Panc1 (cell line): ENCODE measurements at regions not wholly inside any gene's neighbourhood (a gene's known extent, or its start where the extent isn't known, plus 50 kb on each side); places are given as distances from the start of the nearest gene placed in this dataset.
"Not testable (repeated sequence)": the region's sequence is repeated elsewhere in the genome, so short reads cannot be mapped to it uniquely, and the experiment has no call there.

Source experiments
- POLR2AphosphoS5 ChIP-seq: IDR thresholded peaks from 2 replicates; pipeline ENCODE4 v1.6.1; 2012; ENCODE audit warnings: mild to moderate bottlenecking, low read depth, low read length, moderate library complexity
- TCF7L2 ChIP-seq: IDR thresholded peaks from 2 replicates; pipeline ENCODE4 v1.6.1; 2011; ENCODE audit warnings: mild to moderate bottlenecking, low read depth, low read length, inconsistent platforms
- TF ChIP-seq, protein P1 (sequence below): fragments of 450-650 bp; IDR thresholded peaks from 2 replicates; pipeline ENCODE4 v1.5.1; 2017; ENCODE audit warnings: mild to moderate bottlenecking

DNA sequence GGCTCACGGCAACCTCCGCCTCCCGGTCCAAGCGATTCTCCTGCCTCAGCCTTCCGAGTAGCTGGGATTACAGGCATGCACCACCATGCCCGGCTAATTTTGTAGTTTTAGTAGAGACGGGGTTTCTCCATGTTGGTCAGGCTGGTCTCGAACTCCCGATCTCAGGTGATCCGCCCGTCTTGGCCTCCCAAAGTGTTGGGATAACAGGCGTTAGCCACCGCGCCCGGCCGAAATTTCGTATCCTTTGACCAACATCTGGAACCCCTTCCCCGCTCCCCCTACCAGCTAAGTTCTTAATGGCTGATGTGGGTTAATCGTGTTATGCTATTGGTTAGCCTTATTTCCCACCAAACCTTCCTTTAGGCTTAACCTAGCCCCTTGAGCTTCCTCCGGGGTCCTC, 113.6 kb downstream of the KLF13 start:
- TF ChIP-seq, protein P1, sequence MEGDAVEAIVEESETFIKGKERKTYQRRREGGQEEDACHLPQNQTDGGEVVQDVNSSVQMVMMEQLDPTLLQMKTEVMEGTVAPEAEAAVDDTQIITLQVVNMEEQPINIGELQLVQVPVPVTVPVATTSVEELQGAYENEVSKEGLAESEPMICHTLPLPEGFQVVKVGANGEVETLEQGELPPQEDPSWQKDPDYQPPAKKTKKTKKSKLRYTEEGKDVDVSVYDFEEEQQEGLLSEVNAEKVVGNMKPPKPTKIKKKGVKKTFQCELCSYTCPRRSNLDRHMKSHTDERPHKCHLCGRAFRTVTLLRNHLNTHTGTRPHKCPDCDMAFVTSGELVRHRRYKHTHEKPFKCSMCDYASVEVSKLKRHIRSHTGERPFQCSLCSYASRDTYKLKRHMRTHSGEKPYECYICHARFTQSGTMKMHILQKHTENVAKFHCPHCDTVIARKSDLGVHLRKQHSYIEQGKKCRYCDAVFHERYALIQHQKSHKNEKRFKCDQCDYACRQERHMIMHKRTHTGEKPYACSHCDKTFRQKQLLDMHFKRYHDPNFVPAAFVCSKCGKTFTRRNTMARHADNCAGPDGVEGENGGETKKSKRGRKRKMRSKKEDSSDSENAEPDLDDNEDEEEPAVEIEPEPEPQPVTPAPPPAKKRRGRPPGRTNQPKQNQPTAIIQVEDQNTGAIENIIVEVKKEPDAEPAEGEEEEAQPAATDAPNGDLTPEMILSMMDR, result not testable (repeated sequence)
- not testable (repeated sequence) for TF ChIP-seq POLR2AphosphoS5, TCF7L2
